Spleen (tissue), 7 donors: ENCODE measurements at regions not wholly inside any gene's neighbourhood (a gene's known extent, or its start where the extent isn't known, plus 50 kb on each side); places are given as distances from the start of the nearest gene placed in this dataset.

Experiments used
- POLR2A ChIP-seq, 3 donors: fragments of 450-650 bp; IDR thresholded peaks; one replicate each; pipeline ENCODE4 v1.5.1; 2017; ENCODE audit warnings: antibody characterized with exemption in 3 of 3, mild to moderate bottlenecking in 1 of 3
- TF ChIP-seq, protein P1 (sequence below), 11 experiments: fragments of 200-600 bp in 7 of 11; fragments of 450-650 bp in 4 of 11; sonication (generic) in 4 of 11; IDR thresholded peaks in 8 of 11; conservative IDR thresholded peaks in 3 of 11; 1 replicate in 7 of 11; 2 replicates in 4 of 11; pipeline versions ENCODE4 v1.4.0 to v1.8.0; 2016 to 2021; ENCODE audit warnings: antibody characterized with exemption in 11 of 11, inconsistent platforms in 4 of 11, mild to moderate bottlenecking in 1 of 11
- donor health status: DM: no; HTN: no; CAD: no; lungs with moderate emphysema.
- donor health status: DM: no; HTN: no; CAD: no.
- donor health status: DM: no; HTN: no; CAD: no.

DNA sequence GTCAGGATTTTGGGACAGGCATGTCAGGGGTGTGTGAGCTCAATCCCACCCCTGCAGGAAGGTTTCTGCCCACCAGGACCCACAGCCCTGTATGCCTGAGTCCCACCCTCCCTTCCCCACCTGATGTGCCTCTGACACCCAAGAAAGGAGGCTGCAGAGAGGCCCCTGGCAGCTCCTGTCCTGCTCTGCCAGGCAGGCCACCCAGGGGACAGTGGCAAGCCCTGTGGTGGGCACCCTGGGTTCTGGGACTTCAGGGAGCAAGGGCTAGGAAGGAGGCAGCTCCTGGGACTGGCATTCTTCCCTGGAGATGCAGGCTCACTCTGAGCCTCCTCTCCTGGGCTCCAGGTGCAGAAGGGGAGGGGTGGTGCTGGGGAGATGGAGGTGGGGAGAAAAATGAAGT, 234.5 kb upstream of the B3GAT1 start:
- TF ChIP-seq, protein P1, sequence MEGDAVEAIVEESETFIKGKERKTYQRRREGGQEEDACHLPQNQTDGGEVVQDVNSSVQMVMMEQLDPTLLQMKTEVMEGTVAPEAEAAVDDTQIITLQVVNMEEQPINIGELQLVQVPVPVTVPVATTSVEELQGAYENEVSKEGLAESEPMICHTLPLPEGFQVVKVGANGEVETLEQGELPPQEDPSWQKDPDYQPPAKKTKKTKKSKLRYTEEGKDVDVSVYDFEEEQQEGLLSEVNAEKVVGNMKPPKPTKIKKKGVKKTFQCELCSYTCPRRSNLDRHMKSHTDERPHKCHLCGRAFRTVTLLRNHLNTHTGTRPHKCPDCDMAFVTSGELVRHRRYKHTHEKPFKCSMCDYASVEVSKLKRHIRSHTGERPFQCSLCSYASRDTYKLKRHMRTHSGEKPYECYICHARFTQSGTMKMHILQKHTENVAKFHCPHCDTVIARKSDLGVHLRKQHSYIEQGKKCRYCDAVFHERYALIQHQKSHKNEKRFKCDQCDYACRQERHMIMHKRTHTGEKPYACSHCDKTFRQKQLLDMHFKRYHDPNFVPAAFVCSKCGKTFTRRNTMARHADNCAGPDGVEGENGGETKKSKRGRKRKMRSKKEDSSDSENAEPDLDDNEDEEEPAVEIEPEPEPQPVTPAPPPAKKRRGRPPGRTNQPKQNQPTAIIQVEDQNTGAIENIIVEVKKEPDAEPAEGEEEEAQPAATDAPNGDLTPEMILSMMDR (IDR thresholded peaks at IDR 0.05 in 8 of 11, conservative IDR thresholded peaks at IDR 0.05 in 3 of 11), result no peak
- TF ChIP-seq POLR2A (IDR thresholded peaks at IDR 0.05), result no peak
